PFSK-1 (cell line): ENCODE measurements at regions not wholly inside any gene's neighbourhood (a gene's known extent, or its start where the extent isn't known, plus 50 kb on each side); places are given as distances from the start of the nearest gene placed in this dataset.

Source experiments
- FOXP2 ChIP-seq: optimal IDR thresholded peaks from 2 replicates; pipeline ENCODE3; 2011; ENCODE audit warnings: borderline replicate concordance, control low read depth, inconsistent platforms; ENCODE audit not compliant: insufficient read depth; ENCODE audit errors: extremely low read length, extremely low read depth
- POLR2AphosphoS5 ChIP-seq: IDR thresholded peaks from 2 replicates; pipeline ENCODE4 v1.6.1; 2012; ENCODE audit warnings: low read depth, mild to moderate bottlenecking, control low read depth, low read length, moderate library complexity
- REST ChIP-seq, 2 experiments: IDR thresholded peaks; 2 replicates each; pipeline versions ENCODE4 v1.6.1 to v1.8.0; 2011 to 2012; ENCODE audit warnings: low read depth in 2 of 2, low read length in 2 of 2, control low read depth in 1 of 2, inconsistent platforms in 1 of 2, mild to moderate bottlenecking in 1 of 2, moderate library complexity in 1 of 2; ENCODE audit not compliant: insufficient read depth in 1 of 2
- SIN3A ChIP-seq: IDR thresholded peaks from 2 replicates; pipeline ENCODE4 v1.6.1; 2012; ENCODE audit warnings: mild to moderate bottlenecking, low read length, moderate library complexity, borderline replicate concordance; ENCODE audit not compliant: insufficient read depth
- TAF1 ChIP-seq: IDR thresholded peaks from 2 replicates; pipeline ENCODE4 v1.6.1; 2012; ENCODE audit warnings: low read length, control low read depth, borderline replicate concordance; ENCODE audit not compliant: insufficient read depth

DNA sequence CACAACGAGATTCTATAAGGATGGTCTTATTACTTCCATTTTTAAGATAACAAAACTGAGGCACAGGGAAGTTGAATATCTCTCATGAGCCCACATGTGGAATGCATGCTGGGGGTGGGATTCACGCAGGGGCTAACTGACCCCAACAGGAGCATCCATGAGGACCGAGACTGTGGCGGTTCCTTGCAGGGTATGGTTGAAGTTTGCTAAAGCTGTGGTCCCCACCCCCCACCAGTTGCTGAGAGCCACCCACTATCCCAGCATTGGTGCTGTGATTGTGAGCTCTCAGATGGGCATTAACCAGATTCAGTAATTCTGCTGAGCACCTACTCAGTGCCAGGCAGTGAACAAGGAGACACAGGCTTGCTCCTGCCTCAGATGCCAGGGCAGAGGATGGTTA, 116.0 kb upstream of the TEX51 start:
- TF ChIP-seq TAF1 (no peak), REST (IDR thresholded peaks at IDR 0.05; ENCODE audit: insufficient read depth in 1 of 2, low read depth in 2 of 2, low read length in 2 of 2) (no peak), FOXP2 (no peak), POLR2AphosphoS5 (no peak), SIN3A (no peak)

GRCh38 chr2:126783341-126783740, 115.3 kb upstream of the TEX51 start:
- TF ChIP-seq REST (IDR thresholded peaks at IDR 0.05; ENCODE audit: insufficient read depth in 1 of 2, low read depth in 2 of 2, low read length in 2 of 2) (no peak), POLR2AphosphoS5 (no peak), FOXP2 (no peak), TAF1 (no peak), SIN3A (no peak)

- no peak for TF ChIP-seq POLR2AphosphoS5
- TF ChIP-seq FOXP2: no peak
- TF ChIP-seq TAF1: no peak
- no peak for TF ChIP-seq SIN3A
- TF ChIP-seq REST (IDR thresholded peaks at IDR 0.05; ENCODE audit: insufficient read depth in 1 of 2, low read depth in 2 of 2, low read length in 2 of 2): no peak
Observed at GRCh38 chr2:126784045-126784444, 114.6 kb upstream of the TEX51 start.

- TF ChIP-seq REST (IDR thresholded peaks at IDR 0.05; ENCODE audit: insufficient read depth in 1 of 2, low read depth in 2 of 2, low read length in 2 of 2): no peak
- no peak for TF ChIP-seq FOXP2
- TF ChIP-seq SIN3A: no peak
- no peak for TF ChIP-seq TAF1
- no peak for TF ChIP-seq POLR2AphosphoS5
Observed at GRCh38 chr2:126784621-126785020, 114.1 kb upstream of the TEX51 start.

DNA sequence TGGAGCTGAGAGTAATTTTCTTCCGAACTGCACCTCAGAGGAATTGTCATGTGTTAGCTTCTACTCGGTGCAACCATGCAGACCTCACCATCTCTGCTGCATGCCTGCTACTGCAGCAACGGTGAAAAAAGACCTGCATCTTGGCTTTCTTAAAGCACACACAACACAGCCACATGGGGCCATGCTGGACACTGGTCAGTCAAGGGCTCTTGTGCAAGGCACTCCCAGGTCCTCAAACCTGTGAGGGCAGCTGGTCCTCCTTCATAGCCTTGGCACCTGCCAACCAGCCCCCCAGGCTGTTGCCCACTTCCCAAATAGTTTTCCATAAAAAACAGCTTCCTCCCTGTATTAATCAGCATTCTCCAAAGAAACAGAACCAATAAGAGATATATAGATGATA, 113.5 kb upstream of the TEX51 start:
- no peak for TF ChIP-seq TAF1
